ENCODE measurements at regions not wholly inside any gene's neighbourhood (a gene's known extent, or its start where the extent isn't known, plus 50 kb on each side); places are given as distances from the start of the nearest gene placed in this dataset.

- no peak overlapping the region for H3K4me3 ChIP-seq (ENCODE audit: low read depth, low read length, poor library complexity, severe bottlenecking)
- H3K36me3 ChIP-seq (ENCODE audit: insufficient read depth, low read length): no peaks in the 10 kb centered on the region
- no peak for TF ChIP-seq CTCF (conservative IDR thresholded peaks at IDR 0.05; ENCODE audit: low read length)
- intact Hi-C loops (cut with micrococcal nuclease; ENCODE audit: unreplicated experiment): no loop called here
- BruUV-seq (replicated peaks): no TSS peak
- no peak overlapping the region for H2AFZ ChIP-seq (ENCODE audit: low read length)
- H3K79me2 ChIP-seq (ENCODE audit: insufficient read depth, low read depth, low read length): no peaks in the 10 kb centered on the region
- no peaks in the 10 kb centered on the region for H3K9me2 ChIP-seq (ENCODE audit: insufficient read depth, low read length)
- H4K20me1 ChIP-seq (ENCODE audit: insufficient read depth, low read length): no peaks in the 10 kb centered on the region
- no peaks in the 10 kb centered on the region for H3K4me1 ChIP-seq (ENCODE audit: insufficient read depth, low read length, poor library complexity, severe bottlenecking)
- no peak for DNase-seq (ENCODE audit: low spot score)
- H3K9me3 ChIP-seq (ENCODE audit: low read length): no peaks in the 10 kb centered on the region
- H3K27ac ChIP-seq (ENCODE audit: low read depth, low read length, poor library complexity, severe bottlenecking): no peak overlapping the region
- CTCF ChIA-PET (ENCODE audit: unreplicated experiment): no interaction called here
- POLR2A ChIA-PET: interaction anchor here (0.6 kb wide), 2 partner anchors 9 to 1337 kb away, joined by 3 read pairs; no protein-coding TSS in a partner anchor
- H3K4me2 ChIP-seq (ENCODE audit: low read length): no peak overlapping the region
Measured at GRCh38 chr7:17622451-17622850, 317.8 kb downstream of the SNX13 start.

- H3K27ac ChIP-seq (ENCODE audit: low read depth, low read length, poor library complexity, severe bottlenecking): no peak overlapping the region
- no peak overlapping the region for H3K4me2 ChIP-seq (ENCODE audit: low read length)
- intact Hi-C loops (cut with micrococcal nuclease; ENCODE audit: unreplicated experiment): no loop called here
- no peaks in the 10 kb centered on the region for H4K20me1 ChIP-seq (ENCODE audit: insufficient read depth, low read length)
- BruUV-seq (replicated peaks): no TSS peak
- DNase-seq (ENCODE audit: low spot score): no peak
- no peaks in the 10 kb centered on the region for H3K9me2 ChIP-seq (ENCODE audit: insufficient read depth, low read length)
- no peaks in the 10 kb centered on the region for H3K36me3 ChIP-seq (ENCODE audit: insufficient read depth, low read length)
- no peaks in the 10 kb centered on the region for H3K9me3 ChIP-seq (ENCODE audit: low read length)
- CTCF ChIA-PET (ENCODE audit: unreplicated experiment): no interaction called here
- no peaks in the 10 kb centered on the region for H3K4me1 ChIP-seq (ENCODE audit: insufficient read depth, low read length, poor library complexity, severe bottlenecking)
- no peaks in the 10 kb centered on the region for H3K79me2 ChIP-seq (ENCODE audit: insufficient read depth, low read depth, low read length)
- no peak overlapping the region for H2AFZ ChIP-seq (ENCODE audit: low read length)
- no peak for TF ChIP-seq CTCF (conservative IDR thresholded peaks at IDR 0.05; ENCODE audit: low read length)
- TF ChIP-seq EZH2phosphoT487 (IDR thresholded peaks at IDR 0.05; ENCODE audit: borderline replicate concordance, low read depth, low read length): no peak
- POLR2A ChIA-PET: interaction anchor here (0.6 kb wide), 1 partner anchor 933 kb away, joined by 3 read pairs; no protein-coding TSS in a partner anchor
- H3K4me3 ChIP-seq (ENCODE audit: low read depth, low read length, poor library complexity, severe bottlenecking): no peak overlapping the region
Measured at GRCh38 chr7:17623546-17624185, 316.6 kb downstream of the SNX13 start.

GRCh38 chr7:17624379-17624778 lies 315.9 kb downstream of the SNX13 start:
- no TSS peak for BruUV-seq (replicated peaks)
- TF ChIP-seq EZH2phosphoT487 (IDR thresholded peaks at IDR 0.05; ENCODE audit: borderline replicate concordance, low read depth, low read length): no peak
- no peak for TF ChIP-seq CTCF (conservative IDR thresholded peaks at IDR 0.05; ENCODE audit: low read length)
- intact Hi-C loops (cut with micrococcal nuclease; ENCODE audit: unreplicated experiment): no loop called here

More at GRCh38 chr7:17624379-17624778, 315.9 kb downstream of the SNX13 start:
- no peaks in the 10 kb centered on the region for H3K36me3 ChIP-seq (ENCODE audit: insufficient read depth, low read length)
- H3K9me3 ChIP-seq (ENCODE audit: low read length): no peaks in the 10 kb centered on the region
- H2AFZ ChIP-seq (ENCODE audit: low read length): no peak overlapping the region
- H3K9me2 ChIP-seq (ENCODE audit: insufficient read depth, low read length): no peaks in the 10 kb centered on the region
- H3K4me2 ChIP-seq (ENCODE audit: low read length): no peak overlapping the region
- DNase-seq (ENCODE audit: low spot score): no peak
- no peaks in the 10 kb centered on the region for H4K20me1 ChIP-seq (ENCODE audit: insufficient read depth, low read length)
- POLR2A ChIA-PET: interaction anchor here (0.6 kb wide), 1 partner anchor 934 kb away, joined by 3 read pairs; no protein-coding TSS in a partner anchor
- CTCF ChIA-PET (ENCODE audit: unreplicated experiment): no interaction called here
- H3K27ac ChIP-seq (ENCODE audit: low read depth, low read length, poor library complexity, severe bottlenecking): no peak overlapping the region
- H3K4me3 ChIP-seq (ENCODE audit: low read depth, low read length, poor library complexity, severe bottlenecking): no peak overlapping the region
- no peaks in the 10 kb centered on the region for H3K79me2 ChIP-seq (ENCODE audit: insufficient read depth, low read depth, low read length)
- H3K4me1 ChIP-seq (ENCODE audit: insufficient read depth, low read length, poor library complexity, severe bottlenecking): no peaks in the 10 kb centered on the region

Data from OCI-LY7 (cell line).